ENCODE measurements at regions not wholly inside any gene's neighbourhood (a gene's known extent, or its start where the extent isn't known, plus 50 kb on each side); places are given as distances from the start of the nearest gene placed in this dataset.
"Not testable (repeated sequence)": the region's sequence is repeated elsewhere in the genome, so short reads cannot be mapped to it uniquely, and the experiment has no call there.

DNA sequence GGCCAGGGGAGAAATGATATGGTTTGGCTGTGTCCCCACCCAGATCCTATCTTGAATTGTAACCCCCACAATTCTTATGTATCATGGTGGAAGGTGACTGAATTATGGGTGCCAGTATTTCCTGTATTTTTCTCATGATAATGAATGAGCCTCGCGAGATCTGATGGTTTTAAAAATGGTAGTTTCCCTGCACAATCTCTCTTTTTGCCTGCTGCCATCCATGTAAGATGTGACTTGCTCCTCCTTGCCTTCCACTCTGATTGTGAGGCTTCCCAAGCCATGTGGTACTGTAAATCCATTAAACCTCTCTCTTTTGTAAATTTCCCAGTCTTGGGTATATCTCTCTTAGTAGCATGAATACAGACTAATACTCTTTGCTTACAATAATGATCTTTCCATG, 1453.9 kb upstream of the B3GALT2 start:
- peaks cover 0 to 13% (median 0%) of the 10 kb centered on the region in 3 donors for H3K9me3 ChIP-seq
- DNase-seq = no peak
- no peak overlapping the region for H3K27ac ChIP-seq
- intact Hi-C loops (cut with DNase I; ENCODE audit: low total_unique reads) = no loop called here
- no peaks in the 10 kb centered on the region for H3K4me1 ChIP-seq
- H3K36me3 ChIP-seq = no peaks in the 10 kb centered on the region
- no peak for TF ChIP-seq CTCF (IDR thresholded peaks at IDR 0.05)
- H3K4me3 ChIP-seq = no peak overlapping the region
- no peaks in the 10 kb centered on the region for H3K27me3 ChIP-seq

GRCh38 chr1:194629011-194629410, 1442.6 kb upstream of the B3GALT2 start:
- Histone ChIP-seq H3K27me3 (no peaks in the 10 kb centered on the region), H3K4me1 (no peaks in the 10 kb centered on the region), H3K9me3 (peaks cover 0 to 5% (median 0%) of the 10 kb centered on the region in 3 donors), H3K27ac (no peak overlapping the region), H3K4me3 (no peak overlapping the region), H3K36me3 (no peaks in the 10 kb centered on the region)
- no peak for TF ChIP-seq CTCF (IDR thresholded peaks at IDR 0.05)
- intact Hi-C loops (cut with DNase I; ENCODE audit: low total_unique reads) = no loop called here
- DNase-seq = no peak

DNA sequence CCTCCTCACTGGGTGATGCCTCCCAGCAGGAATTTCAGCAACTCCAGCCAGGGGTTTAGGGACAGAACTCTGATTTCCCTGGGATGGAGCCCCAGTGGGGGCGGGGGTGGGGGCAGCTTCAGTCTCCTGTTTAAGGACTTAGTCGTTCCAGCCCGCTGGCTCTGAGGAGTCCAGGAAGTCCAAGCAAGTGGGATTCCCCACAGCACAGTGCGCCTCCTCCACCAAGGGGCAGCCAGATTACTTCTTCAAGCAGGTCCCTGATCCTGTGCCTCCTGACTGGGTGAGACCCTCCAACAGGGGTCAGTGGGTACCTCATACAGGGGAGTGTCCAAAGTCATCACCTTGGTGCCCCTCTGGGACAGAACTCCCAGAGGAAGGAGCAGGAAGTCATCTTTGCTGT, 1438.4 kb upstream of the B3GALT2 start:
- no peak overlapping the region for H3K4me3 ChIP-seq
- H3K27ac ChIP-seq = no peak overlapping the region
- no peak for DNase-seq
- no peaks in the 10 kb centered on the region for H3K27me3 ChIP-seq
- TF ChIP-seq CTCF (IDR thresholded peaks at IDR 0.05) = no peak
- no peaks in the 10 kb centered on the region for H3K4me1 ChIP-seq
- intact Hi-C loops (cut with DNase I; ENCODE audit: low total_unique reads) = no loop called here
- peaks cover 0 to 5% (median 0%) of the 10 kb centered on the region in 3 donors for H3K9me3 ChIP-seq
- H3K36me3 ChIP-seq = no peaks in the 10 kb centered on the region

GRCh38 chr1:194618101-194618500, 1431.7 kb upstream of the B3GALT2 start:
- TF ChIP-seq CTCF (IDR thresholded peaks at IDR 0.05) = no peak

GRCh38 chr1:194617272-194617671, 1430.9 kb upstream of the B3GALT2 start:
- H3K4me3 ChIP-seq; H3K4me1 ChIP-seq; intact Hi-C loops (cut with DNase I; ENCODE audit: low total_unique reads); H3K36me3 ChIP-seq; H3K27ac ChIP-seq; H3K9me3 ChIP-seq; H3K27me3 ChIP-seq; DNase-seq: not testable (repeated sequence)

More at GRCh38 chr1:194618101-194618500, 1431.7 kb upstream of the B3GALT2 start:
- DNase-seq = no peak
- Histone ChIP-seq H3K4me1 (no peaks in the 10 kb centered on the region), H3K27me3 (no peaks in the 10 kb centered on the region), H3K36me3 (no peaks in the 10 kb centered on the region), H3K9me3 (peaks cover 0 to 5% (median 0%) of the 10 kb centered on the region in 3 donors), H3K27ac (no peak overlapping the region), H3K4me3 (no peak overlapping the region)
- intact Hi-C loops (cut with DNase I; ENCODE audit: low total_unique reads) = no loop called here

- no peaks in the 10 kb centered on the region for H3K4me1 ChIP-seq
- no peaks in the 10 kb centered on the region for H3K36me3 ChIP-seq
- no peak for TF ChIP-seq CTCF (IDR thresholded peaks at IDR 0.05)
- DNase-seq = no peak
- intact Hi-C loops (cut with DNase I; ENCODE audit: low total_unique reads) = no loop called here
- H3K27me3 ChIP-seq = no peaks in the 10 kb centered on the region
- no peak overlapping the region for H3K27ac ChIP-seq
- no peak overlapping the region for H3K4me3 ChIP-seq
- H3K9me3 ChIP-seq = peaks cover 0 to 5% (median 0%) of the 10 kb centered on the region in 3 donors
Observed at GRCh38 chr1:194616835-194617234, 1430.4 kb upstream of the B3GALT2 start.

All from tibial artery (tissue), 4 donors.